ENCODE measurements at regions not wholly inside any gene's neighbourhood (a gene's known extent, or its start where the extent isn't known, plus 50 kb on each side); places are given as distances from the start of the nearest gene placed in this dataset.

GRCh38 chr12:58414398-58414871, 473.1 kb downstream of the ATP23 start:
- peaks cover 18 to 29% of the 10 kb centered on the region in 2 donors for H3K4me1 ChIP-seq (ENCODE audit: control insufficient read depth in 1 of 2, low read depth in 2 of 2)
- no peak for TF ChIP-seq CTCF (IDR thresholded peaks at IDR 0.05)
- H3K9me3 ChIP-seq: no peaks in the 10 kb centered on the region
- H3K27ac ChIP-seq: peak overlapping the region in 1 of 2 donors; percentile 49
- no peaks in the 10 kb centered on the region for H3K36me3 ChIP-seq
- H3K4me3 ChIP-seq: no peak overlapping the region
- H3K27me3 ChIP-seq (replicated peaks; ENCODE audit: insufficient read depth): no peaks in the 10 kb centered on the region
- no peak for ATAC-seq (ENCODE audit: insufficient number of reproducible peaks, low FRiP score, low read depth)
- no peak for DNase-seq (ENCODE audit: low spot score)

GRCh38 chr12:58415716-58416115, 474.3 kb downstream of the ATP23 start:
- no peaks in the 10 kb centered on the region for H3K9me3 ChIP-seq
- no peak for TF ChIP-seq CTCF (IDR thresholded peaks at IDR 0.05)
- H3K27me3 ChIP-seq (replicated peaks; ENCODE audit: insufficient read depth): no peaks in the 10 kb centered on the region
- DNase-seq (ENCODE audit: low spot score) (no peak), ATAC-seq (ENCODE audit: insufficient number of reproducible peaks, low FRiP score, low read depth) (no peak)
- no peak overlapping the region for H3K4me3 ChIP-seq
- H3K27ac ChIP-seq: no peak overlapping the region
- no peaks in the 10 kb centered on the region for H3K36me3 ChIP-seq
- H3K4me1 ChIP-seq (ENCODE audit: control insufficient read depth in 1 of 2, low read depth in 2 of 2): peaks cover 18 to 39% of the 10 kb centered on the region in 2 donors

GRCh38 chr12:58416236-58416635, 474.9 kb downstream of the ATP23 start:
- no peak overlapping the region for H3K27ac ChIP-seq
- no peaks in the 10 kb centered on the region for H3K27me3 ChIP-seq (replicated peaks; ENCODE audit: insufficient read depth)
- no peak for DNase-seq (ENCODE audit: low spot score)
- TF ChIP-seq CTCF (IDR thresholded peaks at IDR 0.05): no peak
- H3K36me3 ChIP-seq: no peaks in the 10 kb centered on the region
- peaks cover 18 to 43% of the 10 kb centered on the region in 2 donors for H3K4me1 ChIP-seq (ENCODE audit: control insufficient read depth in 1 of 2, low read depth in 2 of 2)
- no peak for ATAC-seq (ENCODE audit: insufficient number of reproducible peaks, low FRiP score, low read depth)
- H3K4me3 ChIP-seq: no peak overlapping the region
- no peaks in the 10 kb centered on the region for H3K9me3 ChIP-seq

- H3K9me3 ChIP-seq: no peaks in the 10 kb centered on the region
- no peak for DNase-seq (ENCODE audit: low spot score)
- no peak overlapping the region for H3K4me3 ChIP-seq
- no peak for ATAC-seq (ENCODE audit: insufficient number of reproducible peaks, low FRiP score, low read depth)
- peaks cover 2 to 29% of the 10 kb centered on the region in 2 donors for H3K4me1 ChIP-seq (ENCODE audit: control insufficient read depth in 1 of 2, low read depth in 2 of 2)
- H3K27me3 ChIP-seq (replicated peaks; ENCODE audit: insufficient read depth): no peaks in the 10 kb centered on the region
- no peak for TF ChIP-seq CTCF (IDR thresholded peaks at IDR 0.05)
- no peaks in the 10 kb centered on the region for H3K36me3 ChIP-seq
- H3K27ac ChIP-seq: no peak overlapping the region
These were observed 477.9 kb downstream of the ATP23 start for GRCh38 chr12:58419196-58419760.

GRCh38 chr12:58419905-58420304, 478.5 kb downstream of the ATP23 start:
- TF ChIP-seq CTCF (IDR thresholded peaks at IDR 0.05): no peak
- no peak overlapping the region for H3K27ac ChIP-seq

More at GRCh38 chr12:58419905-58420304, 478.5 kb downstream of the ATP23 start:
- no peaks in the 10 kb centered on the region for H3K27me3 ChIP-seq (replicated peaks; ENCODE audit: insufficient read depth)
- no peaks in the 10 kb centered on the region for H3K36me3 ChIP-seq
- peaks cover 7 to 33% of the 10 kb centered on the region in 2 donors for H3K4me1 ChIP-seq (ENCODE audit: control insufficient read depth in 1 of 2, low read depth in 2 of 2)
- no peaks in the 10 kb centered on the region for H3K9me3 ChIP-seq
- DNase-seq (ENCODE audit: low spot score) (no peak), ATAC-seq (ENCODE audit: insufficient number of reproducible peaks, low FRiP score, low read depth) (no peak)
- no peak overlapping the region for H3K4me3 ChIP-seq

Measured in thoracic aorta (tissue), 2 donors.